GM18511 (cell line): ENCODE measurements at regions not wholly inside any gene's neighbourhood (a gene's known extent, or its start where the extent isn't known, plus 50 kb on each side); places are given as distances from the start of the nearest gene placed in this dataset.
A peak's percentile ranks its signal among the peaks of the same experiment; 100 is the strongest.

Source experiments
- ATAC-seq: cut with Tn5 transposase; IDR thresholded peaks from one replicate; pipeline ENCODE4 v1.9.1; 2021; ENCODE audit warnings: mild to moderate bottlenecking, moderate library complexity; ENCODE audit not compliant: unreplicated experiment

DNA sequence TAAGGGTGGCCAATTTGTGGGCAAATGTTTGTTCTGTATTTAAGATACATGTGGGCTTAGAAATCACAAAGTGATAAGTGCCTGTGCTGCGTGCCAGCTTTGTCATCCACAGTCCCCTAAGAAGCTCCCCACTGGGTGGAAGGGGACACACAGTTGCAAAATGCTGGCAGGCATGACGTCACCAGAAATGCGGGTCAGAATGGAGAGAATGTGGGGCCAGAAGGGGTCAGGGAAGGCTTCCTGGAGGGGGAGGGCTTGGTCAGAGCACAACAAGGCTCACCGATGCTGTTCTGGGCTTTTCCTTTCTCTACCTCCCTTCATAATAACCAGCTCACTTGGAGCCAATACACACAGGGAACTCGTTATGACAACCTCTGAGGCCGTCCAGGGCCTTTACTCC lies 207.3 kb downstream of the URI1 start:
- no peak for ATAC-seq

DNA sequence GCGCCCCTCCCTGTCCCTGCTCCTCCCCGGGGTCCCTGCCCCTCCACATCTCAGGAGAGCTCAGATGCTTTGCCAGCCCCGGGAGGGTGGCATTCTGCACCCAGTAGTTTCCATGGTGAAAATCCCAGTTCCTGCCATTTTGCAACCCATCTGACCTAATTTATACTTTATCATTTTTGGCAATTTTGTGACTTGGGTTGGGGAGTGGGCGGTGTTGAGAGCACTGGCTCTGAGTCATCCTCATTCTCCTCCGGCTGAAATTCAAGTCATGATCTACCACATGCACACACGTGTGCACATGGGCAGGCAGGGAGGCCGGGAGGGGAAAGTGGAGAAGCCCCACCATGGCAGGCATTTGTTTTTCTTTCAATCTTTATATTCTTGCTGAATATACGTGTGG lies 208.6 kb downstream of the URI1 start:
- ATAC-seq = no peak

DNA sequence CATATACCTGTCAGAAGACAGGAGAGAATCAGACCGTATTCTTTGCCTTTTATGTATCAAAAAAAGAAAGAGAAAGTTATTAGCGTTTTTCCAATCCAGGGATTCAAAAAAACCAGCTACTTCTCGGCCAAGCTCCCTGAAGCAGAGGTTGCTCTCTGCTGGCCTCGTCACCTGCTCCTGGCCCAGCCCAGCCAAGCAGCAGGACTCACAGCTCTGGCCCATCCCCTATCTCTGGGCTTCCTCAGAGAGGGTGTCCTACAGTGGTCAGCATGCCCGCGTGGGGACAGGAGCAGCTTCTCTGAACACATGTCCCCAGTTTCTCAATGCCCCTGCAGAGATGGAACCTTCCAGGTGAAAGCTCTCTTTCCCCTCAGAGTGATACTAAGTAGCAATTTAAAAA lies 209.0 kb downstream of the URI1 start:
- ATAC-seq = no peak

DNA sequence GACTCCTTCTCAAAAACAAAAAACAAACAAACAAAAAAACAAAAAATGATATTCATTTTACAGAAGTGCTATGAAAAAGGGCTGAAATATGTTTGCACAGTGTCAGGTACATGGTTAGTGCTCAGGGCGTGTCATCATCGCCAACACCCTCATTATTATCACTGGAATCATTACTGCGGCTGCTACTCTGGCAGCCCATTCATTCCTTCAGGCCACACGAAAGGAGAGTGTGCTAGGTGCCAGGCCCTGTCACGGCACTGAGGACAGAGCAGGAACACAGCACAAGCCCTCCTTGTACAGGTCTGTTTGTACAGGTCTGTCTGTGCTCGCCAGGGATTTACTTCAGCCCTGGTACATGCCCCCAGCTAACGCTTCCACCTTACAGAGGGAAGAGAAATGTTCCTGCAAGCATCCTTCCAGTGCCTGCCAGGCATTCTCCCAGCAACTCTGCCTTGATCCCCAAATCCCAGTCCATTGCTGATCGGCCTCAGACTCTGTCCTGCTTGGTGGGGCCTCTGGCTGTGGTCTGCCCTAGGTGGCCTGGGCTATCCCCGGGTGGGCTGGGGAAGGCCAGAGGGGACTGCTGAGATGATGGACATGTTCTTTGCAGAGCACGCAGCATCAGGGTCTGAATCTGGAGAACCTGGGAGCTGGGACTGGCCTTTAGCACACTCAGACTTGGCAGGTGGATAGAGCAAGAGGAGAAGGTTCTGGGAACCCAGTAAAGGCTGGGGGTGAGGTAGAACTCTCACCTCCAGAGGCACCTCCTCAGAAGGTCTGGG lies 210.7 kb downstream of the URI1 start:
- no peak for ATAC-seq

DNA sequence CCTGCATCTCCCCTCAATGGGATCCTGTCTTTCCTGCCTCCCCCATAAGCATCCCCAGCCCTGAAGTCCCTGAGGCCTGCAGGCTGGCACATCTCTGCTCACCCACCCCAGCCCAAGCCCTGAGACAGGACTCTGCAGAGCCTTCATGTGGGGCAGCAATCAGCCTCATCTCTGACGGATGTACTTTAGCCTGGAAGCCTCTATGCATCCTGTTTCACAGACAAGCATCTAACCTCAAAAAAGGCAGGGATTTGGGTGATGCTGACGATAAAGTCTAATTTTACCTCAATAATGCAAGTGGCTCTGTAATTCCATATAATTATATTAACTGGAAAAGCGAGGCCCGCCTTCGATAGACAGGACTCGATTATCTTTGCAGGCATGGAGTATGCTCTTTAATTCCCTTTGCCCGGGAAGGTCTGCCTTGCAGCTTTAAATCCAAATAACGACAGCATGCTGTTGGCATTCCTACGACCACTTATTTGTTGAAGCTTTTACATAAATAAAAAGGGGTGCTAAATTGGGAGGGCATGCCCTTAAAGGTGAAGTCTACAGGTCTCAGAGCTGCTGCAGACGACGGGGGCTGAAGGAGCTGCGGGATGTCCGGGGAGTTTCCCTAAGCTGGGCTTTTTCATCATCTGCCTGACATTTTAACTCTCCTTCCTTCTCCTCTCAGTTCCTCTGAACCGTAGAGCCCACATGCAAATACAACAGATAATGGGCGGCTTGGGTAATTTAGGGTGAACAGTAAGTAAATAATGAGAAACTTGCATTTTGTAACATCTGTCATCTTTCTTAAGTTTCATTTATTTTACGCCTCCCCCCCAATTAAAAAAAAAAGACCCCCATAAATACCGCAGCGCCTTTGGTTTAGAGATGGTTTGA lies 211.5 kb downstream of the URI1 start:
- peak; percentile 92 for ATAC-seq

DNA sequence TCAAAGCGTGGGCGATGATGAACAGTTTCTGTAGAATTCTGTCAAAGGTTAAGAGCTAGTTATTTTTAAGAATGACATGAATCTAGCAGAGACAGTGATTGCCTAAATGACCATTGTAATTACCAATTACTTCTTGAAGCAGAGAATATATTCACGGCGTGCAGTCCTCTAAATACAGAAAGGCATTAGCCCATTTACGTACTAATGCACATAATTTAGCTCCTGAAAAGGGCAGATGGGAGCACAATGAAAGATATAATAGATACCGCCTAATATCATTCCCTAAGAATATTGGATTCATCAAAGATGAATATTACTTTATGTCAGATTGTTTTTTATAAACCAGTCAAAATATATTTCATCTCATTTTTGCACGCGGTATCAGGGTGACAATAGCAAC lies 212.4 kb downstream of the URI1 start:
- no peak for ATAC-seq

DNA sequence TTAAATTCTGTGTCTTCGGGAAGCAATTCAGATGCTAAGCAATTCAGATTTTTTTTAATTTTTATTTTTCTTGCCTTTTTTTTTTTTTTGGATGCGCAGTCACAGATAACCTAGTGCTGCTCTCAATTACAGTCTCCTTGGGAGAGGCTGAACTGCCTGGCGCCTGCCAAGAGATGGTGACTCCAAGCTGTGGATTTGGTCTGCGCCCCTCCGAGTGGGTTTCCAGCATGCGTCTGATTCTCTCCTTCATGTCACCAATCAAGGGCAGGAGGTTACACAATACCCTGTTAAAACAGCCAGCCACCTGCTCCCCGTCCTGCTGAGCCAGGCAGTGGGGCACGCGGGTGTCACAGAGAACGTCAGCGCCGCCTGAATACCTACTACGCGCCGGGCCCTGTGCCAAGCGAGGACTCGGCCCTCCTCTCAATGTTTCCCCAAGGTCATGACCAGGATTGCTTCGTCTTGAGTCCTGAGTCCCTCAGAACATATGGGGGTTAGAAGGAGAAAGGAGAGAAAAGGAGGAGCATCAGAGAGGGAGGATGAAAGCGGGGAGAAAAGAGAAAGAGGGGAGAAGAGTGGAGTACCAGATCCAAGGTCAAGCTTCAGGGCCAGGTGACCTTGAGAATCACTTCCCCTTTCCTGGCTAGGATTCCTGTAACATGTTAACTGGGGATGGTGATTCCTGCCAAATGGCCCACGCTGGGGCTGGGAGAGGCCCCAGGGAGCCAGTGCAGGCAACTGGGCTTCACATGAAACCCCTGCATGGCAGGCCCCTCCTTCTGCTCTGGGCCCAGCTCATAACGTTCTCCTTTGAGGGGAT lies 213.6 kb downstream of the URI1 start:
- no peak for ATAC-seq

DNA sequence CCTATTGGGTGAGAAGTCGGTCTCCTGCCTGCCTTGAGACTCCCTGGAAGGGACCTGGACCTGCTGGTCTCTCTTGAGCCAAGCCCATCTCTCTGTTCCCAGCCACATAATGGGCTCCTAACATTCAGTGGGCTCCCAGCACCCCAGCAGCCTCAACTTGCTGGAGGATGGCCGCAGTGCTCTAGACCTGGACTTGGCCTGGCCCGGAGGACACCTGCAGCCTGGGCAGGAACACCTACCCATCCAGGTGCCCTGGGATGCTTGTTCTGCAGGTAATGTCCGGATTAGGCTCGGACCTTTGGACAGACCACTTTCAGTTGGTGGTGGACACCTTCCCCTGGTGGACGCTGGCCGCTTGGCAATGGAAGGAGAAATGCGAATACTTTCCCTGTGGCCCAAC lies 214.6 kb downstream of the URI1 start:
- no peak for ATAC-seq

DNA sequence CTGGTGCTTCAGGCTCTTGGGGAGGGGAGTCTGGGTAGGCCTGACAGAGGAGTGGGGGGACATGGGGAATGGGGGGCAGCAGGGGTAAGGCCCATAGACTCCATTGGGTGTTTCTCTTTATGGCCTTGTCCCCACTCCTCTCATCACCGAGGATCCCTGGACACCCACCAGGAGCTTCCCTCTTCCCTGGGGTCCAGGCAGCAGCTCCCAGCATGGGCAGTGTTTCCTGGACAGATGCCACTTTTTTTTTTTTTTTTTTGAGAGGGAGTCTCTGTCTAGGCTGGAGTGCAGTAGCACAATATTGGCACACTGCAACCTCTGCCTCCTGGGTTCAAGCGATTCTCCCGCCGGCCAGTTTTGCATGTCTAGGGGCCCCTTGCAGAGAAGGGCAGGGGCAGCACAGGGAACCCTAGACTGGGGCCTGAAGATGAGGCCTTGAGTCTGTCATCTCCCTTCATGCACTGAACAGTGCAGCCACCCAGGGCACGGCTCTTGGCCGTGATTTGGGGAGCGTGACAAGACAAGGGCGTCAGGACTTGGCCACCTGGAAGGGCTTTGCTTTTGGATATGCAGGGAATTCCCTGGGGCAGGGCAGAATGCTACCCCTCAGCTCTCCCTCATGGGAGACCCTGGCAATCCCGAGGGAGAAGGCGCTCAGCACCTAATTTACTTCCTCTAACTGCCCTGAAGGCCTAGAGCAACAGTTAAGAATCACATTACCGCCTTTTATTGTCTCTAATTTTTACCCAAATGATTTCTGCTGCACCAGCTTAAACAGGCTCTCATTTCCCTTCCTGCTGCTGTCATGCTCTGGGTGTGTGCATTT lies 213.9 kb upstream of the ZNF536 start:
- ATAC-seq = no peak

DNA sequence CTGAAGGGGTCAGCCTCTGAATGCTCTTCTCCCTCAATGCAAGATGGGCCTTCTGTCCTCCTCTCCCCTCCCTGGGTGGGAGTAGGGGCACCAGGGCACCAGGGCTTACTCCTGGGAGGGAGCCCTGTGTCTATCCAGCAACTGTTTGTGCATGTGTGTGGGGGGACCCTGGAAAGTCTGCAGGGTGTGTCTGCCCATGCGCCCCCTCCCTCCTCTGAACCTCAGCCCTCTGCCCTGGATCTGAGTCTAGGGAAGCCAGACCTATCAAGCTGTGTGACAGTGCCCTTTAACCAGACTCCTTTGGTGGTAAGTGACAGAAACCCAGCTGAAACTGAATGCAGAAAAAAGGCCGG lies 213.3 kb upstream of the ZNF536 start:
- no peak for ATAC-seq

DNA sequence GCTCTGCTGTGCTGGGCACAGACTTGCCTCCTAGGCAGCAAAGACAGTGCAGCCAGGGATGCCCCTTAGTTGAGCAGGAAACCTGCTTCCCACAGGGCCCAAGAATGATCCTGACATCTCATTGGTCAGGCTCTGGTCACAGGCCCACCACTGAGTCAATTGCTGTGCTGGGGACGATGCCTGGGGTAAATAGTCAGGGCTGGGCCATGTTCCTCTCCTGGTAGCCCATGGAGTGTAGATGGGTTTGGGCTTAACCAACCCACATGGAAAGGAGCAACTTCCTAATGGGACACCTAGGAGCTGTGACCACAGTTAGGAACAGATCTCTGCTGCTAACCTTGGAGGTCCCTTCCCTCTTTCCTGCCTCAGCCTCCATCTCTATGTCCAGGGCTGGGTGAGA lies 212.5 kb upstream of the ZNF536 start:
- ATAC-seq = no peak

DNA sequence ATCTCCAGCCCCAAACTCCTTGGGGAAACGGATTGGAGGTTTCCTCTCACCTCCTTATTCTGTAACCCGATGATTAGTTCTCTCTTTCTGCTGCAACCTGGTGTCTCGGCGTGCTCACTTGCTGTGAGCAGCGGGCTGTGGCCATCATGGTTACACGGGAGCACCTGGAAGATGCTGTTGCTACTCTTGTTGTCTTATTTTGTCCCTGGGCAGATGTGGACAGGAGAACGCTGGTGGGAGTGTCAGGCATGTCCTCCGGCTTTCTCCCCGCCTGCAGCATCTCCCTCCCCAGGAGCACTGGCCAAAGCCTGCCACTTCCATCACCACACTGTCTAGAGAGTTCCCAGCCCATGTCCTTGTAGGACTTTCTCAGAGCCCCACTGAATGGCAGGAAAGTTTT lies 211.8 kb upstream of the ZNF536 start:
- no peak for ATAC-seq

DNA sequence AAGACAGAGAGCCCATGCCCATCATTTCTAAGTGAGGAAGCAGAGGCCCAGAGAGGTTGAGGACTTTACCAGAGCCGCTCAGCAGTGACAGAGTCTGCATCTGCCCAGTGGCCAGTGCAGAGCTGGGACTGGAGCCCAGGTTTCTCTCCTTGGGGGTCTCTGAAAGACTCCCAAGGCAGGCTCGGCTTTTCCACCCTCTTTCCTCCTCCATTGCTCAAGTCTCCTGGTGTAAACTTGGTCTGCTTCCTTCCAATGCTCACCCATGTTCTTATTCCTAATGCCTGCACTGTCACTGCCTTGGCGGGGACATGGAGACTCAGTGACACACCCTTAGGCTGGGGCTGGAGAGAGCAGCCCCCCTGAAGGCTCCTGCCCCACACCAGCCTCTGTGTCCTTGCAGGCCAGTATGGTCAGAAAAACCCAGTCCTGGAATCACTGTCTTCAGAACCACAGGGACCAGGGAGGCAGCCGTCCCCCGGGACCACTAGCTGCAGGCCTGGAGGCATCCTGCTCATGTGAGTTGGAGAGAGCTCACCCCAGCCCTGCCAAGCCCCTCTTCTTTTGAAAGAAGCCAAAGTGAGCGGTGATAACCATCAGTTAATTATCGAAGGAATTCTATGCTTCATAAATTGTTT lies 211.0 kb upstream of the ZNF536 start:
- ATAC-seq = no peak

DNA sequence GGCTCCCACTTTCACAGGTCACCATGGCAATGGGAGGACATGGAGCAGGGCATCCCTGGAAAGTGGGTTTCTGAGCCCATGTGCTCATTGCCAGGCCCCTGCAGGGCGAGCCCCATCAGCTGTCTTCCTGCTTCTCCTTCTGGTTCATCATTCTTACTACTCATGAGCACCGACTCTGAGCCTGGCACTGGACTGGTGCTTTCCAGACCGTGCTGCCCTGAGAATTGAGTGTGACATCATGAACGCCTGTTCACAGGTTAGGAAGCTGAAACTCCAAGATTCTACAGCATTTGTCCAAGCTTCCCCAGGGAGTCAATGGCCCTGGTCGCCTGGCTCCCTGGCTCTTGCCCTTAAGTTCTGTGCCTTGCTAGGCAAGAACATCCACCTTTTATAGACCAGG lies 210.4 kb upstream of the ZNF536 start:
- no peak for ATAC-seq

DNA sequence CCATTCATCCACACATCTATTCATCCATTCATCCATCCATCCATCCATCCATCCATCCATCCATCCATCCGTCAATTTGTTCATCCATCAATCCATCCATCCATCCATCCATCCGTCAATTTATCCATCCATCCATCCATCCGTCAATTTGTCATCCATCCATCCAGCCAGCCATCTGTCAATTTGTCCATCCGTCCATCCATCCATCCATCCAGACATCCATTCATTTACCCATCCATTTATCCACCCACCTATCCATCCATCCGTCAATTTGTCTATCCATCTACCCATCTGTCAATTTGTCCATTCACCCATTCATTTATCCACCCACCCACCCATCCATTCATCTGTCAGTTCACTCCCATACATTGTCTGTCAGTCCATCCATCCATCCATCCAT lies 209.5 kb upstream of the ZNF536 start:
- no peak for ATAC-seq

DNA sequence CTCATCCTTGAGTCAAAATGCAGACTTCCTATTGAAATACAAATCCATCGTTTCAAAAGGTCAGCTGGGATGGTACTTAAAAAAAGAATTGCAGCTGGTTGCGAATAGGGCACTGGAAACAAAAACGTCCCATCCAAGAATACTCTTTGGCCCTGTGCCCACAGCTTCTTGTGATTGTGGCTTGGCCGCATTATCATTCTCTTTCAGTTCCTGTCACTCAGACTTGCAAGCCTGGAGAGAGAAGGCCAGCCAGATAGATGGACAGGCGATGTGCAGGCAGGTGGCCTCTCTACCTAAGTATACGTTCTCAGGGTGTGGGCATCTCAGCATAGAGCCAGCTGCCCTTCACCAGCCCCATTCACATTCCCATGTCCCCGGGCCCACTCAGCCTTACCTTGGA lies 208.5 kb upstream of the ZNF536 start:
- no peak for ATAC-seq

DNA sequence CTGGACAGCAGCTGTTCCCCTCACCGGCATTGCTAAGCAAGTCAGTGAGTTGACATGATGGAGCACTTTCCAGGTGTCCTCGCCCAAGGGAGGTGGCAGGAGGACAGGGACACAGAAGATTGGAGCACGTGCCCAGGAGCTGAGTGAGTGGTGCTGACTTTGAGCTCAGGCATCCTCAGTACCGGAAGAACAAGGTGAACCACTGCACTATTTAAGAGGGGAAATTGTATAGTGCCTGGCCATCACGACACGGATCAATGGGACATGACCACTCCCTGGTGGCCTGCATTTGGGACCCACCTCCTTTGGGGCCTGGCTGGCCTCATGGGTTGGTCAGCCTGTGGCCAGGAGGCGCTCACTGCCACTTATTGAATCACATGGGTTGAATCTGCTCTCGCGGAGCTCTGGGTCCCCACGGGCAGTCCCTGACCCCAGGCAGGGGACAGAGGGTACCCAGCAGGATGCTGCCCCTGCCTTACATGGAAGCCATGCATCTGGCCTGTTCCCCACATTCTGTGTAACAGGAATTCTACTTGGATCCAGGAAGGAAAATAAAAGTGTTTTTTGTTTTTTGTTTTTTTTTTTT lies 206.9 kb upstream of the ZNF536 start:
- ATAC-seq = no peak

DNA sequence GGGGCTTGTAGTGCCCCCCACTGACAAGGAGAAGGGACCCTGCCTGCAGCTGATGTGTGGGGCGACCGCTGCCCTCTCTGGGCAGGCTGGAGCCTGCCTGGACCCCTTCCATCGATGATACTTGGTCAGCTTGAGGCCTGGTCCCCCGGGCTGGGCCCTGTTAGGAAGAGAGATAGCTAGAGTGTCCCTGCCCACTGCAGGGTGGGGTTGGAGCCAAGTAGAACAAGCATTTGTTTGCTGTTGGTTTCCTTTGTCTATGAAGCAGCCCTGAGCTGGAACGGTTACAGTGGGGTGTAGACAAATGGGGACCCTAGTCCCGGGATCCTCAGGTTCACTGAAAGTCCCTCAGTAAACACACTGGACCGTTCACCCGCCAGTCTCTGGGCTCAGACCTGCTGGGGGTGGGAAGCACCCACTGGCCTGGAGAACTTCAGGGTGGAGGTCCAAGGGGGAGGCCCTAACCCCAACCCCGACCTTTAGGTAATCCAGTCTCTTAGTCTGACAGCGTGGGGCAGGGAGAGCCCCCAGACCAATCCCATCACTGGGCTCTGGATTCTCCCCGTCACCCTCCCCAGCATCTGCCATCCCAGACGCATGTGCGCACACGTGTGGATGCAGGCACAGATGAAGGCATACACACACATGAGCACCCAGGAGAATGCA lies 204.8 kb upstream of the ZNF536 start:
- no peak for ATAC-seq

DNA sequence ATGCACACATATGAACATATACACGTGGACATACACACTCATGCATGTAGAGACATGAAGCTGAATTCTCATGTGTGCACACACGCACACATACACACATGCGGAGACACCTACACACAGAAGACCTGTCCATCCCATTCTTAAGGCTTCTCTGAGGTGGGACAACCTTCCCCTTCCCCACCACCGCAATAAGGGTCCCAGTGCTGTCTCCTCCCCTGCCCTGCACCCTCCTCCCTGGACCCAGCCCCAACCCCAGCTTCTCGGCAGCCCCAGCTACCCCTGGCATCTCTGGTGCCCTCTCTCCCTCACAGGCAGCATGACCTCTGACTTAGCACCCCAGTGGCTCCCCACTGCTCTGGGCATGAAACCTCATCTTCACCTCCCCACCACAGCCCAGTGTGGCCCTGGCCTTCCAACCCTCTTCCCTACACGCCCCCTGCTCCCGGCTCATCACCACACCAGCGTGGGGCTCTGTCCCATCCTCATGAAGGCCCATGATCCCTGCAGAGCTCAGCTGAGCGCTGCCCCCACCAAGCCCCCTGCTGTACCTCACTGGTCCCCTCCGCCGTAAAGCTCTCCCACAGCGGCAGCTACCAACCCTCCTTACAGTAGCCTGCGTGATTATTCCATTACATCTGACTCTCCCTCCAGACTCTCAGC lies 204.1 kb upstream of the ZNF536 start:
- no peak for ATAC-seq
